ENCODE measurements at regions not wholly inside any gene's neighbourhood (a gene's known extent, or its start where the extent isn't known, plus 50 kb on each side); places are given as distances from the start of the nearest gene placed in this dataset.

DNA sequence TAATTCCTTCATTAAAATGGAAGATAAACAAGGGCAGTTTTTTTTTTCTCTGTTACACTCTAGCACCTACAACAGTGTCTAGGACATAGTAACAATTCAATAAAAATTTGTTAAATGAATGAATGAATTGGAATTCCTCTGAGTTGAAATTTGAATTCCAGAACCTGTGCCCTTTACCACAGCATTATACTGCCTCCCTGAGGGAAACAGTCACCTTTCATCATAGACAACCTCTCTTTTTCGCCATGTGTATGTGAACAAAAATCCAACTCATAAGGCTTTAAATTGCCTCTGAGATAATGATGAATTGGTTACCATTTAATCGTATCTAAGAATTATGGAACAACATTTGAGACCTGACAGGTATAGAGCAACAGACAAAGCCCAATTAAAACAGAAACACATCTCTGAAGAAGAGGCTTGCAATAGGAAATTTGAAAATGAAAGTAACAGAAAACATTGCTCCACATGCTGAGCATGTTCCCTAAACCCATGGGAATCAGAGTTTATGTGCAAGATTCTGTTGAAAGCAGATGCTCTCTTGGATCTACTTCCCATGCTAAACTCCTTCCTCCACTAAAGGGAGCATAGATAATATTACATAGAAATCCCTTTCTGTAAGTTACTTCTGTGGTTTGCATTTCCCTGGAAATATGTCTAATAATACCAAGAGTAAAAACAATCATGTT lies 657.8 kb downstream of the GALC start:
- TF ChIP-seq BCL11A (IDR thresholded peaks at IDR 0.05; ENCODE audit: low read depth, low read length) (no peak), TARDBP (IDR thresholded peaks at IDR 0.05; ENCODE audit: borderline replicate concordance) (no peak), EGR1 (IDR thresholded peaks at IDR 0.05; ENCODE audit: borderline replicate concordance in 1 of 2, low read depth in 2 of 2, low read length in 2 of 2) (no peak), BRCA1 (IDR thresholded peaks at IDR 0.05; ENCODE audit: low read depth, low read length) (no peak), SIN3A (IDR thresholded peaks at IDR 0.05; ENCODE audit: low read depth, low read length) (no peak), NR2C1 (IDR thresholded peaks at IDR 0.05) (no peak), ZBTB40 (IDR thresholded peaks at IDR 0.05; ENCODE audit: borderline replicate concordance) (no peak), ATF2 (IDR thresholded peaks at IDR 0.05; ENCODE audit: low read length) (no peak), ATF3 (IDR thresholded peaks at IDR 0.05; ENCODE audit: borderline replicate concordance, extremely low read depth, low read depth, low read length) (no peak)
- TF ChIP-seq, protein P1, sequence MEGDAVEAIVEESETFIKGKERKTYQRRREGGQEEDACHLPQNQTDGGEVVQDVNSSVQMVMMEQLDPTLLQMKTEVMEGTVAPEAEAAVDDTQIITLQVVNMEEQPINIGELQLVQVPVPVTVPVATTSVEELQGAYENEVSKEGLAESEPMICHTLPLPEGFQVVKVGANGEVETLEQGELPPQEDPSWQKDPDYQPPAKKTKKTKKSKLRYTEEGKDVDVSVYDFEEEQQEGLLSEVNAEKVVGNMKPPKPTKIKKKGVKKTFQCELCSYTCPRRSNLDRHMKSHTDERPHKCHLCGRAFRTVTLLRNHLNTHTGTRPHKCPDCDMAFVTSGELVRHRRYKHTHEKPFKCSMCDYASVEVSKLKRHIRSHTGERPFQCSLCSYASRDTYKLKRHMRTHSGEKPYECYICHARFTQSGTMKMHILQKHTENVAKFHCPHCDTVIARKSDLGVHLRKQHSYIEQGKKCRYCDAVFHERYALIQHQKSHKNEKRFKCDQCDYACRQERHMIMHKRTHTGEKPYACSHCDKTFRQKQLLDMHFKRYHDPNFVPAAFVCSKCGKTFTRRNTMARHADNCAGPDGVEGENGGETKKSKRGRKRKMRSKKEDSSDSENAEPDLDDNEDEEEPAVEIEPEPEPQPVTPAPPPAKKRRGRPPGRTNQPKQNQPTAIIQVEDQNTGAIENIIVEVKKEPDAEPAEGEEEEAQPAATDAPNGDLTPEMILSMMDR (IDR thresholded peaks at IDR 0.05 in 2 of 3, conservative IDR thresholded peaks at IDR 0.05 in 1 of 3; ENCODE audit: control insufficient read depth in 2 of 3, extremely low read depth in 1 of 3, insufficient read depth in 1 of 3, low read depth in 3 of 3, low read length in 3 of 3): no peak
- TF ChIP-seq, protein P2, sequence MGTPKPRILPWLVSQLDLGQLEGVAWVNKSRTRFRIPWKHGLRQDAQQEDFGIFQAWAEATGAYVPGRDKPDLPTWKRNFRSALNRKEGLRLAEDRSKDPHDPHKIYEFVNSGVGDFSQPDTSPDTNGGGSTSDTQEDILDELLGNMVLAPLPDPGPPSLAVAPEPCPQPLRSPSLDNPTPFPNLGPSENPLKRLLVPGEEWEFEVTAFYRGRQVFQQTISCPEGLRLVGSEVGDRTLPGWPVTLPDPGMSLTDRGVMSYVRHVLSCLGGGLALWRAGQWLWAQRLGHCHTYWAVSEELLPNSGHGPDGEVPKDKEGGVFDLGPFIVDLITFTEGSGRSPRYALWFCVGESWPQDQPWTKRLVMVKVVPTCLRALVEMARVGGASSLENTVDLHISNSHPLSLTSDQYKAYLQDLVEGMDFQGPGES (IDR thresholded peaks at IDR 0.05): no peak
